Left lung (tissue), 4 donors: ENCODE measurements at regions not wholly inside any gene's neighbourhood (a gene's known extent, or its start where the extent isn't known, plus 50 kb on each side); places are given as distances from the start of the nearest gene placed in this dataset.
A peak's percentile ranks its signal among the peaks of the same experiment; 100 is the strongest.

Experiments
- ATAC-seq: fragments of 200-7000 bp; cut with Tn5 transposase; one replicate; pipeline ENCODE4 v1.9.1; 2020; ENCODE audit warnings: moderate library complexity
- DNase-seq, 4 donors: peaks; one replicate each; pipeline ENCODE4 v3.0.0-alpha.2; 2013 to 2020
- H3K27ac ChIP-seq, 2 donors: fragments of 200-600 bp; sonication (generic) in 1 of 2; one replicate each; pipeline versions ENCODE4 v1.5.0 to v1.8.0; 2020 to 2021
- H3K27me3 ChIP-seq, 2 donors: fragments of 200-600 bp; sonication (generic) in 1 of 2; one replicate each; pipeline versions ENCODE4 v1.5.0 to v1.8.0; 2020 to 2021
- H3K36me3 ChIP-seq, 2 donors: fragments of 200-600 bp; sonication (generic) in 1 of 2; one replicate each; pipeline versions ENCODE4 v1.5.0 to v1.8.0; 2020 to 2021
- H3K4me1 ChIP-seq, 2 donors: fragments of 200-600 bp; one replicate each; pipeline ENCODE4 v1.8.0; 2021
- H3K4me3 ChIP-seq, 2 donors: fragments of 200-600 bp; sonication (generic) in 1 of 2; one replicate each; pipeline versions ENCODE4 v1.5.0 to v1.8.0; 2020 to 2021; ENCODE audit warnings: mild to moderate bottlenecking in 1 of 2
- H3K9me3 ChIP-seq, 2 donors: fragments of 200-600 bp; sonication (generic) in 1 of 2; one replicate each; pipeline versions ENCODE4 v1.5.0 to v1.8.0; 2020 to 2021
- intact Hi-C, 2 donors: fragments of 100-400 bp; cut with DNase I; formaldehyde crosslinking; loops; one replicate each; pipeline versions ENCODE4 v1.11.2 to v1.14.2; 2022
- TF ChIP-seq, protein P1 (sequence below), 2 donors: fragments of 200-600 bp; sonication (generic) in 1 of 2; IDR thresholded peaks; one replicate each; pipeline versions ENCODE4 v1.5.0 to v1.8.0; 2021; ENCODE audit warnings: antibody characterized with exemption in 2 of 2
- donor health status: DM: no; HTN: yes; CAD: no.
- donor health status: DM: no; HTN: no; CAD: no.

DNA sequence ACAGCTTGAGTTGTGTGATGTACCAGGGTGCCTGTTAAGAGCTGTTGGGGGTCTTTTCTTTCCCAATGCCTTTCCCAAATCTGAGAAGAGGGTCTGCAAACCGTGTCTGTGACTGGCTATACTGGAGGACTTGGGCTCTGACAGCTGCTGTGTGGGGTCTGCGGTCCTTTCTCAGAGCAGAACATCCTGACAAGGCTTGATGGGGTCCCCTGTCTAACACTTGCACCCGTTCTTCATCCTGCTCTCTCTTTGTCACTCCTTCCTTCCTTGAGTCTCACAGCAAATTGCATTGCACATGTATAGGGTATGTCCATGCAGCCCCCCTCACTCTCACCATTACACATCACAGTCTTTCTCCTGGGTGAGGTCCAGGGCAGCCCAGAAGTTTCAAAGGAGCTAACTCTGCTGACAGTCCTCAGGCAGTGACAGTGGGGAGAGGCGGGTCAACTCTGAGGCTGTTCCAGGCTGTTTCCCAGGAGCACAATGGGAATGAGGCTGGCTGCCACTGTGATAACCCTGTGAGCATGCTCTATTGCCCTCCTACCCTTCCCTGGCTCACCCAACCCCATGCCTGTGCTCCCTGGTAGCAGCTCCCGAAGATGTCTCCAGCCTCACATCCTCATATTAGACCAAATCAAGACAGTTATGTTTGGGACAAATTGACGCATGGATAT is 163.2 kb upstream of the GGTLC1 start:
- ATAC-seq, result no peak
- no peaks in the 10 kb centered on the region for H3K4me1 ChIP-seq
- intact Hi-C loops, result no loop called here
- H3K4me3 ChIP-seq, result no peak overlapping the region
- TF ChIP-seq, protein P1, sequence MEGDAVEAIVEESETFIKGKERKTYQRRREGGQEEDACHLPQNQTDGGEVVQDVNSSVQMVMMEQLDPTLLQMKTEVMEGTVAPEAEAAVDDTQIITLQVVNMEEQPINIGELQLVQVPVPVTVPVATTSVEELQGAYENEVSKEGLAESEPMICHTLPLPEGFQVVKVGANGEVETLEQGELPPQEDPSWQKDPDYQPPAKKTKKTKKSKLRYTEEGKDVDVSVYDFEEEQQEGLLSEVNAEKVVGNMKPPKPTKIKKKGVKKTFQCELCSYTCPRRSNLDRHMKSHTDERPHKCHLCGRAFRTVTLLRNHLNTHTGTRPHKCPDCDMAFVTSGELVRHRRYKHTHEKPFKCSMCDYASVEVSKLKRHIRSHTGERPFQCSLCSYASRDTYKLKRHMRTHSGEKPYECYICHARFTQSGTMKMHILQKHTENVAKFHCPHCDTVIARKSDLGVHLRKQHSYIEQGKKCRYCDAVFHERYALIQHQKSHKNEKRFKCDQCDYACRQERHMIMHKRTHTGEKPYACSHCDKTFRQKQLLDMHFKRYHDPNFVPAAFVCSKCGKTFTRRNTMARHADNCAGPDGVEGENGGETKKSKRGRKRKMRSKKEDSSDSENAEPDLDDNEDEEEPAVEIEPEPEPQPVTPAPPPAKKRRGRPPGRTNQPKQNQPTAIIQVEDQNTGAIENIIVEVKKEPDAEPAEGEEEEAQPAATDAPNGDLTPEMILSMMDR (IDR thresholded peaks at IDR 0.05), result no peak
- no peak overlapping the region for H3K27ac ChIP-seq
- H3K36me3 ChIP-seq, result no peaks in the 10 kb centered on the region
- H3K27me3 ChIP-seq, result no peaks in the 10 kb centered on the region
- H3K9me3 ChIP-seq, result no peaks in the 10 kb centered on the region
- DNase-seq, result no peak

DNA sequence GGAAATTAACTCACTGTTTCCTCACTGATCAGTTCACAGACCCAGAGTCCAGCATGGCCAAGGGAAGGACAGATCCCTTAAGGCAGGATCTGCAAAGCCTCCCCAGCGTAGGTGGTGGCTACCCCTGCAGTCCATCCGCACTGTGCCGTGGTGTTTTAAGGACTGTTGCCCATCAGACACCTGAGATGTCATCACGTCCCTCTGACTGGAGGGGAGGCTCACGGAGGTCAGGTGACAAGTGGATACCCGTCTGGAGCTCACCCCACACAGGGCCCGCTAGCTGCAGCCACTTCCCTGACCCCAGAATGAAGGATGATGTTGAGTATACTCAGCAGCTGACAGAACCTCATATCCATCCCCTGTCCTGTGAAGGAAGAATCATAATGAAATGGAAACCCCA is 161.8 kb upstream of the GGTLC1 start:
- no peaks in the 10 kb centered on the region for H3K4me1 ChIP-seq
- no peaks in the 10 kb centered on the region for H3K27me3 ChIP-seq
- H3K36me3 ChIP-seq, result no peaks in the 10 kb centered on the region
- intact Hi-C loops, result no loop called here
- H3K4me3 ChIP-seq, result no peak overlapping the region
- TF ChIP-seq, protein P1 (IDR thresholded peaks at IDR 0.05), result no peak
- ATAC-seq (no peak), DNase-seq (no peak)
- H3K27ac ChIP-seq, result no peak overlapping the region
- H3K9me3 ChIP-seq, result no peaks in the 10 kb centered on the region

DNA sequence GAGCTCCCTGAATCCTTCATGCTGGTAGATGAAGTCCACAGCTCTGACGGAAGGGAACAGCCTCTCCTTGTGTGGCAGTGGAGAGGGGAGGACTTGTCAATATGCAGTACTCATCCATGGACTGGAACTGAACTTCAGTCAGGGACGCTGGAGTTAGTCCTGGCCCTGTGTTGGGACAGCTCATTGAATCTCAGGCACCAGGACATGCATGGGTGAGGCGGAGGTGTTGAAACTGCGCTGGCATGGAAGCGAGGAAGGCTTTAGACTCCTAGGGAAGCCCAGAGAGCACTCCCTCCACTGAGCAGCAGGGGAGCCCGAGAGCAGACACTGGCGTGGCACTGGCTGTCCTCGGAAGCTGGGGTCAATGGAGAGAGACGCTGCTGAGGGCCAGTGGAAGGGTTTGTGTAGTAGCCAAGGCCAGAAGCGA is 161.3 kb upstream of the GGTLC1 start:
- Histone ChIP-seq H3K4me1 (no peaks in the 10 kb centered on the region), H3K27me3 (no peaks in the 10 kb centered on the region), H3K4me3 (no peak overlapping the region), H3K36me3 (no peaks in the 10 kb centered on the region), H3K9me3 (no peaks in the 10 kb centered on the region), H3K27ac (no peak overlapping the region)
- intact Hi-C loops, result no loop called here
- DNase-seq (no peak), ATAC-seq (peak; percentile 62)
- TF ChIP-seq, protein P1 (IDR thresholded peaks at IDR 0.05), result peak in 1 of 2 donors; percentile 38

DNA sequence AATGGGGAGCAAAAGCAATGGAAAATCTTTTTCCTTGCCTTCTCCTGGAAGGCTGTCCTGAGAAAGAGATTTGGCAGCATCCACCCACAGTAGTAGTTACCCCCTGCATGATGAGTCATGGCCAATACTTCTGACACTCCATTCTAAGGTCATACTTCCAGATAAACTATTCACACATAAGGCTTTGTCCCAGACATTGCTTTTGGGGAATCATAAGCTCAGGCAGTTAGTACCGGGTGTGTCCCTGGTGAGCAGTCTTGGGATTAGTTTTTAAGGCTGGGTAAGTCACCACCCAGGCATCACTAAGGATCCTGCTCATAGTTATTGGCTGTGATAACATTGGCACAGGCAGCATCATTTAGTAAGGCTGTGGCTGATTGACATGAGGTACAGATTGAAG is 160.6 kb upstream of the GGTLC1 start:
- intact Hi-C loops, result no loop called here
- Histone ChIP-seq H3K36me3 (no peaks in the 10 kb centered on the region), H3K9me3 (no peaks in the 10 kb centered on the region), H3K4me3 (no peak overlapping the region), H3K27ac (no peak overlapping the region), H3K4me1 (no peaks in the 10 kb centered on the region), H3K27me3 (no peaks in the 10 kb centered on the region)
- TF ChIP-seq, protein P1 (IDR thresholded peaks at IDR 0.05), result no peak
- DNase-seq (no peak), ATAC-seq (no peak)

DNA sequence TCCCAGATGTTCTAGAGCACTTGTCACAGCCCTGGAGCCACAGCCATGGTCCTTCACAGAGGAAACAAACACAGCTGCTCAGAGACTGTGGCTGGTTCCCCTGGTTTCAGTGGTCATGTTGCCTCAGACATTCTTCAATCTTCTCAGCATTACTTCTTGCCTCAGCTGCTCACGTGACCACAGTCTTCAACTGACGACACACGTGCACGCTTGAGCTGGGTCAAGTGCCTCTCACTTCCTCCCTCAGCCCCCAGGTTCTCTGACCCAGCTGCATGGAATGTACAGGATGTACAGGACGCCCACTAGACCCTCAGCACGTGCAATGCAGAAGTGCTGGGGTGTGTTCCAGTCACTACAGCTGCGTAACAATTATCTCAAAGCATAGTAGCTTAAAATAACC is 159.8 kb upstream of the GGTLC1 start:
- TF ChIP-seq, protein P1 (IDR thresholded peaks at IDR 0.05), result no peak
- ATAC-seq, result peak; percentile 55

More for the DNA sequence above, 159.8 kb upstream of the GGTLC1 start:
- H3K4me3 ChIP-seq, result no peak overlapping the region
- no peaks in the 10 kb centered on the region for H3K36me3 ChIP-seq
- intact Hi-C loops, result no loop called here
- DNase-seq, result peak in 2 of 4 donors; percentile 13 to 51
- no peaks in the 10 kb centered on the region for H3K4me1 ChIP-seq
- H3K27me3 ChIP-seq, result no peaks in the 10 kb centered on the region
- H3K9me3 ChIP-seq, result no peaks in the 10 kb centered on the region
- no peak overlapping the region for H3K27ac ChIP-seq
